H9 (cell line): ENCODE measurements at regions not wholly inside any gene's neighbourhood (a gene's known extent, or its start where the extent isn't known, plus 50 kb on each side); places are given as distances from the start of the nearest gene placed in this dataset.

ENCODE experiments used
- DNase-seq: peaks from one replicate; pipeline ENCODE4 v3.0.0-alpha.2; 2017
- H2AFZ ChIP-seq: one replicate; pipeline ENCODE4 v1.6.1; 2013; ENCODE audit warnings: mild to moderate bottlenecking, low read length, control low read depth, moderate library complexity
- H2AK5ac ChIP-seq: 2 replicates; pipeline ENCODE4 v1.6.1; 2013; ENCODE audit warnings: low read length, control low read depth, mixed read lengths; ENCODE audit not compliant: insufficient read length
- H2BK120ac ChIP-seq: one replicate; pipeline ENCODE4 v1.6.1; 2013; ENCODE audit warnings: low read depth, mild to moderate bottlenecking, low read length, control low read depth, inconsistent platforms; ENCODE audit not compliant: poor library complexity, severe bottlenecking
- H2BK12ac ChIP-seq: 2 replicates; pipeline ENCODE4 v1.6.1; 2013; ENCODE audit warnings: low read length, control low read depth, mixed read lengths, low read depth; ENCODE audit not compliant: insufficient read length
- H2BK15ac ChIP-seq: 2 replicates; pipeline ENCODE4 v1.6.1; 2013; ENCODE audit warnings: low read depth, low read length, control low read depth
- H2BK20ac ChIP-seq: one replicate; pipeline ENCODE4 v1.6.1; 2013; ENCODE audit warnings: low read depth, mild to moderate bottlenecking, low read length, control low read depth, inconsistent platforms; ENCODE audit not compliant: poor library complexity, severe bottlenecking
- H2BK5ac ChIP-seq: 2 replicates; pipeline ENCODE4 v1.6.1; 2013; ENCODE audit warnings: low read length, control low read depth, mixed read lengths; ENCODE audit not compliant: insufficient read length
- H3K14ac ChIP-seq: 2 replicates; pipeline ENCODE4 v1.6.1; 2013; ENCODE audit warnings: low read length, control low read depth; ENCODE audit not compliant: insufficient read depth
- H3K18ac ChIP-seq: 2 replicates; pipeline ENCODE4 v1.6.1; 2013; ENCODE audit warnings: low read depth, mild to moderate bottlenecking, mixed read lengths, low read length, control low read depth; ENCODE audit not compliant: insufficient read length
- H3K23ac ChIP-seq: 2 replicates; pipeline ENCODE4 v1.6.1; 2013; ENCODE audit warnings: low read length, control low read depth, mixed read lengths, low read depth; ENCODE audit not compliant: insufficient read length
- H3K23me2 ChIP-seq: 2 replicates; pipeline ENCODE4 v1.6.1; 2013; ENCODE audit warnings: low read depth, mild to moderate bottlenecking, mixed read lengths, low read length, control low read depth; ENCODE audit not compliant: insufficient read length, poor library complexity, severe bottlenecking
- H3K27ac ChIP-seq: 2 replicates; pipeline ENCODE4 v1.5.1; 2013; ENCODE audit warnings: low read length, control low read depth, mixed read lengths, low read depth; ENCODE audit not compliant: insufficient read length
- H3K27me3 ChIP-seq: 2 replicates; pipeline ENCODE4 v1.6.1; 2013; ENCODE audit warnings: low read length, control low read depth, inconsistent platforms; ENCODE audit not compliant: insufficient read depth
- H3K4ac ChIP-seq: 2 replicates; pipeline ENCODE4 v1.6.1; 2013; ENCODE audit warnings: low read depth, mild to moderate bottlenecking, control low read depth, inconsistent platforms, low read length, moderate library complexity
- H3K4me1 ChIP-seq: 2 replicates; pipeline ENCODE4 v1.6.1; 2013; ENCODE audit warnings: low read length, control low read depth, inconsistent platforms; ENCODE audit not compliant: insufficient read depth
- H3K4me2 ChIP-seq: 2 replicates; pipeline ENCODE4 v1.6.1; 2013; ENCODE audit warnings: low read length, control low read depth, mixed read lengths; ENCODE audit not compliant: insufficient read length, insufficient read depth
- H3K56ac ChIP-seq: 2 replicates; pipeline ENCODE4 v1.6.1; 2013; ENCODE audit warnings: low read depth, mild to moderate bottlenecking, mixed read lengths, low read length, control low read depth; ENCODE audit not compliant: insufficient read length
- H3K79me1 ChIP-seq: 2 replicates; pipeline ENCODE4 v1.6.1; 2013; ENCODE audit warnings: low read depth, mild to moderate bottlenecking, moderate library complexity, low read length, control low read depth, inconsistent platforms; ENCODE audit not compliant: insufficient read depth, poor library complexity, severe bottlenecking
- H3K79me2 ChIP-seq: 2 replicates; pipeline ENCODE4 v1.6.1; 2013; ENCODE audit warnings: low read length, control low read depth, inconsistent platforms; ENCODE audit not compliant: insufficient read depth
- H3K9ac ChIP-seq: 2 replicates; pipeline ENCODE4 v1.6.1; 2013; ENCODE audit warnings: low read length, control low read depth, mixed read lengths; ENCODE audit not compliant: insufficient read length; ENCODE audit errors: extremely low read depth
- H3K9me3 ChIP-seq: one replicate; pipeline ENCODE4 v1.6.1; 2013; ENCODE audit warnings: low read depth, low read length, inconsistent platforms; ENCODE audit not compliant: control insufficient read depth
- H3T11ph ChIP-seq: one replicate; pipeline ENCODE4 v1.6.1; 2013; ENCODE audit warnings: mild to moderate bottlenecking, low read length, control low read depth, inconsistent platforms
- H4K20me1 ChIP-seq: one replicate; pipeline ENCODE4 v1.6.1; 2013; ENCODE audit not compliant: control insufficient read depth, insufficient read length, insufficient read depth
- H4K5ac ChIP-seq: 2 replicates; pipeline ENCODE4 v1.6.1; 2013; ENCODE audit warnings: low read depth, mild to moderate bottlenecking, mixed read lengths, low read length, control low read depth; ENCODE audit not compliant: insufficient read length
- H4K8ac ChIP-seq: replicated peaks from 2 replicates; pipeline ENCODE4 v1.6.1; 2013; ENCODE audit warnings: low read length, control low read depth, mixed read lengths, low read depth; ENCODE audit not compliant: insufficient read length
- H4K91ac ChIP-seq: 2 replicates; pipeline ENCODE4 v1.6.1; 2013; ENCODE audit warnings: low read depth, mild to moderate bottlenecking, moderate library complexity, mixed read lengths, low read length, control low read depth; ENCODE audit not compliant: insufficient read length
- H3K27ac Mint-ChIP-seq, 3 experiments: 2 replicates in 2 of 3; 3 replicates in 1 of 3; pipeline ENCODE4 v1.8.0; 2020 to 2021; ENCODE audit warnings: mixed read lengths in 3 of 3, mild to moderate bottlenecking in 1 of 3, moderate library complexity in 1 of 3
- H3K27me3 Mint-ChIP-seq: 2 replicates; pipeline ENCODE4 v1.8.0; 2021; ENCODE audit warnings: low read depth, mild to moderate bottlenecking, moderate library complexity, mixed read lengths
- H3K36me3 Mint-ChIP-seq, 3 experiments: 2 replicates in 2 of 3; 3 replicates in 1 of 3; pipeline ENCODE4 v1.8.0; 2020 to 2021; ENCODE audit warnings: low read depth in 3 of 3, mixed read lengths in 3 of 3; ENCODE audit not compliant: insufficient read depth in 1 of 3
- H3K4me1 Mint-ChIP-seq, 2 experiments: 2 replicates each; pipeline ENCODE4 v1.8.0; 2020; ENCODE audit warnings: mixed read lengths in 2 of 2
- H3K4me3 Mint-ChIP-seq, 2 experiments: 2 replicates in 1 of 2; 3 replicates in 1 of 2; pipeline ENCODE4 v1.8.0; 2020 to 2021; ENCODE audit warnings: mild to moderate bottlenecking in 2 of 2, mixed read lengths in 2 of 2, moderate library complexity in 1 of 2
- H3K9me3 Mint-ChIP-seq, 2 experiments: 2 replicates in 1 of 2; 3 replicates in 1 of 2; pipeline ENCODE4 v1.8.0; 2020; ENCODE audit warnings: mild to moderate bottlenecking in 2 of 2, mixed read lengths in 2 of 2, moderate library complexity in 1 of 2
- CTCF ChIP-seq: fragments of 200-600 bp; sonication (generic); conservative IDR thresholded peaks from 3 replicates; pipeline ENCODE4 v1.8.0; 2021; ENCODE audit warnings: antibody characterized with exemption, mild to moderate bottlenecking
- WGBS: extraction: QIAGEN DNeasy Blood & Tissue Kit; methylation state at CpG from one replicate; pipeline ENCODE4 v1.1.7; 2013; ENCODE audit warnings: missing lambda C conversion rate, low lambda C conversion rate, mixed read lengths; ENCODE audit not compliant: insufficient read length; ENCODE audit errors: extremely low coverage; 5-methylcytosine and 5-hydroxymethylcytosine counted together

- WGBS = no CpG with 5 or more reads among the region's 1 CpG
- no peak overlapping the region for H4K5ac ChIP-seq
- H3K56ac ChIP-seq = no peak overlapping the region
- no peak overlapping the region for H2BK15ac ChIP-seq
- no peaks in the 10 kb centered on the region for H3K27me3 Mint-ChIP-seq
- no peak overlapping the region for H3K23ac ChIP-seq
- no peak for TF ChIP-seq CTCF
- peaks cover 5% of the 10 kb centered on the region; the same call in 1 of the 2 replicates for H3K4me1 ChIP-seq
- no peak overlapping the region for H3K18ac ChIP-seq
- no peak overlapping the region for H3K4me3 Mint-ChIP-seq
- no peak overlapping the region for H3K27ac Mint-ChIP-seq
- H3K4ac ChIP-seq = no peak overlapping the region
- H2BK120ac ChIP-seq = no peak overlapping the region
- H3T11ph ChIP-seq = no peak overlapping the region
- no peak overlapping the region for H4K8ac ChIP-seq
- H2AK5ac ChIP-seq = no peak overlapping the region
- H2BK12ac ChIP-seq = no peak overlapping the region
- no peak overlapping the region for H3K27ac ChIP-seq
- H3K79me1 ChIP-seq = no peaks in the 10 kb centered on the region
- peaks cover 4 to 10% of the 10 kb centered on the region in 2 experiments for H3K4me1 Mint-ChIP-seq
- H2BK20ac ChIP-seq = no peak overlapping the region
- no peaks in the 10 kb centered on the region for H4K20me1 ChIP-seq
- no peak overlapping the region for H3K4me2 ChIP-seq
- no peak for DNase-seq
- no peaks in the 10 kb centered on the region for H3K27me3 ChIP-seq
- no peaks in the 10 kb centered on the region for H3K9me3 Mint-ChIP-seq
- H2AFZ ChIP-seq = no peak overlapping the region
- no peaks in the 10 kb centered on the region for H3K23me2 ChIP-seq
- H3K14ac ChIP-seq = no peak overlapping the region
- H4K91ac ChIP-seq = no peak overlapping the region
- peaks cover 0 to 7% (median 5%) of the 10 kb centered on the region in 3 experiments; a peak in 2 of 7 replicates for H3K36me3 Mint-ChIP-seq
- H3K9me3 ChIP-seq = no peaks in the 10 kb centered on the region
- H3K9ac ChIP-seq = no peak overlapping the region
- no peaks in the 10 kb centered on the region for H3K79me2 ChIP-seq
- no peak overlapping the region for H2BK5ac ChIP-seq
Measured at GRCh38 chr2:153416071-153416470, 62.5 kb downstream of the RPRM start.
